CD4-positive, alpha-beta T cell treated with Interleukin-4 for 4 hours (primary cell): ENCODE measurements at regions not wholly inside any gene's neighbourhood (a gene's known extent, or its start where the extent isn't known, plus 50 kb on each side); places are given as distances from the start of the nearest gene placed in this dataset.
"Not testable (repeated sequence)": the region's sequence is repeated elsewhere in the genome, so short reads cannot be mapped to it uniquely, and the experiment has no call there.

Experiments used
- DNase-seq: peaks from one replicate; pipeline ENCODE4 v3.0.0-alpha.2; 2020

DNA sequence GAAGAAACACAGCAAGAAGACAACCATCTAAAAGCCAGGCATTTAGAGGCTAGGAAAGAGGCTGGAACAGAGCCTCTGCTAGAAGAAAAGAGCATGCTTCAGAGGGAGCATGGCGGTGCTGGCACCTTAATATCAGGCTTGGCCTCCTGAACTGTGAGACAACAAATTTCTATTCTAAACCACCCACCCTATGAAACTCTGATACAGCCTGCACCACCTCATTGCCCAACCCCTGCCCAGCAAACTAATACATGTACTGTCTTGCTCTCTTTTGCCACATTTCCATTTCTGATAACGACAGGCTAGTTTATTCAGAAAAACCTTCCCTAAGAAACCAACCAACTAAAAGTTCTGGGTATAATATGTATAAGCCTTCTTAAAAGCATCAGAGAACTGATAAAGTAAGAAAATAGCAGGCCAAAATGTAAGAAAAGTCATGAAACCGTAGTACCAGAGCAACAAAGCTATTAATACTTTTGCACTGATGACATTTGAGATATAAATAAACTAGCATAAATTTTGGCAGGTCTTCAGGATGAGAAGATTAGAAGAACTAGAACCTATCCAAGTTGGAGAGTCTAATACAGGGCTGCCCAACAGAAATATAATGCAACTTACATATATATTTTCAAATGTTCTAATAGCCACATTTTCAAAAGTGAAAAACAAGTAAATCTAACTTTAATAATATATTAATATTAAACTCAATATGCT lies 184.7 kb upstream of the HSF2 start:
- DNase-seq, result no peak

DNA sequence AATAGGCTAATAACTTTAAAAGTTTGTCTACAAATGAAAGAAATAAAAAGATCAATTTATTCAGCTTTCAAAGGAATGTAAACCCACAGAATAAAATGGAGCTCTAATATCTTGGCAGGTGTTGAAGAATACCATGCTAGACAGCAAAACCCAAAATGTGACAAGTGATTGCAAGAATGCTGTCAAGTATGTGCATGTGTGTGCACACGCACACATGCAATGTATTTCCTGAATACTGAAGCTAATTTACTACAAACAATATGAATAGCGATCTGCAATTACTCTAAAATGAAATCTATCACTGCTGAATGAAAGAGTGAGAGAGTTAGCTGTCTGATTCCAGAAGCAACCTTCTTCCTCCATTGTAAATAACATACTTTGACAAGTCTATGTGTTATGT lies 179.2 kb upstream of the HSF2 start:
- no peak for DNase-seq

DNA sequence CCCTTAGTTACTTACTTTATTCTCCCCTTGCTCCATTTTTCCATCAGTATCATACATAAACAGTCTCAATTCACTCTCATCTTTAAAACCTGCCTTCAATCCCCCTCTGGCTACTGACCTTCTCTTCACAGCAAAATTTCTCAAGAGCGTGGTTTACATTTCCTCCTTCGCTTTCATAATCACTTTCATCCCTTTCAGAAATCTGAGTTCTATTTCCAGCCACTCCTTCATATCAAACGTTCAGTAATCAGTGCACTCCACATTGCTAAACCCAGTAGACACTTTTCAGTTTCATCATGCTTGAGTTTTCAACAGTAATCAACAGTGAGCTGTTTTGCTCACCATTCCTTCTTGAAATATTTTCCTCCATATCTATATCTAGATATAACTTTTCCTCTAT lies 176.7 kb upstream of the HSF2 start:
- DNase-seq, result no peak

DNA sequence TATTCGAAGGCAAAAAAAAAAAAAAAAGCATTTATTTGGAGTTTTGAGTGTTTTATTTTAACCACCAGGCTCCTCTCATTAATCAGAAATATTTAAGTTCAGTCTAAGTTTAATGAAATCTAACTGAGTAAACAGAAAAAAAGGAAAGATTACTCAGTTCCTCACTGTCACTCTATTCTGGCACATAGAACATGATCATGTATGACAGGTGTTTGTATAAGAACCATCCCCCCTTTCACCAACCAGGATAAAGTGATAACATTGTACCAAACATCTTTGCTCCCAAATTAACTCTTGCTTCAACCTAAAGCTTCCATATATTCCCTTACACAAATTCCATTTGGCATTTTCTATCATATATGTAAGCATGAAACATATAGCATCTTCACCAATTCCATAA lies 176.2 kb upstream of the HSF2 start:
- DNase-seq, result no peak

DNA sequence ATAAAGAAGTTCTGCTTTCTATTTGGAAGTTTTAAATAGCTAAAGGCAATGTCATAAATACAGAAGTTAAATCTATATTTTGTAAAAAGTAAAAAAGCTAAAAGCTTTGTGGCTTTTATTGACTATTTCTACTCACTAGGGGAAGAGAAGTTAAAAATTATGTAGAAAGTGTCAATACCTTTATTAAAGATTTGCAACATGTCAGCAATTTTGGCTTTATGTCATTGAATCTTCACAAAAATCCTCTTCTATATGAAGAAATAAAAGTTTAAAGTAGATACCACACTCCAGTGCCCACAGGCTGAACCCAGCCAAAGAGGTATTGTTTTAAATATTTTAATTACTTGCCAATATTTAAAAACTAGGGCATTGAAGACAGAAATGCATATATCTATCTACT lies 160.6 kb upstream of the HSF2 start:
- DNase-seq, result no peak

DNA sequence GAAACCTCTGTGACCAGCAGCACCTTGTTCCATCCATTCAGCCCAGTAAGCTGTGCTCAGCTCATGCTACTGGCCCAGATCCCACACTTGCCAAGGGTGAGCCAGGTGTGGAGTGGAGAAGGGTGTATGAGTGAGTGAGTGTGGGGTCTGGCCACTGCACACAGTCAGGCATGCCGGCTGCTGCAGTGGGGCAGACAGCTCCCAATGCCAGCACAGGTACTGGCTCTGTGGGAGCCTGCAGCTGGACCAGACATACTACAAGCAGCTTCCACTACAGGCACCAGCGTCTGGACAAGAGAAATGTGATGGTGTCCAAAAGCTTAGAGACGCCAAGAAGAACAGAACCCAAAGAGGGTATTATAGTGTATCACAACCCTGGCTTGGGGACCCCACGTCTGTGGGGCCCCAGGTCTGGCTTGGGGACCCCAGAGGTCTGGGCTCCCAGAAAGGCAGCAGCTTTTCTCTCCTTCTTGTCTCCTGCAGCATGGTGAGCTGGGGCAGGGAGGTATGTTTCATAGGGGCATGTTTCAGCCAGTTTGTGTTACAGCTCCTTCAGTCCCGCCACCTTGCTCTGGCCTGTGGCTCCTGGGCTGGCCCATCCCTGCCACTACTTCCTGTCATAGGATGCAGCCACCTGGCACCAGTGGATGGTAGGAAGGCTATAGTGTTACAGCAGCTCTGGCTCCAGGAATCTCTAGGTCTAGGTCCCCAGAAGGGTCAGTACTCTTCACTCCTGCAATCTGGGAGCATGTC lies 152.4 kb upstream of the HSF2 start:
- DNase-seq, result no peak

DNA sequence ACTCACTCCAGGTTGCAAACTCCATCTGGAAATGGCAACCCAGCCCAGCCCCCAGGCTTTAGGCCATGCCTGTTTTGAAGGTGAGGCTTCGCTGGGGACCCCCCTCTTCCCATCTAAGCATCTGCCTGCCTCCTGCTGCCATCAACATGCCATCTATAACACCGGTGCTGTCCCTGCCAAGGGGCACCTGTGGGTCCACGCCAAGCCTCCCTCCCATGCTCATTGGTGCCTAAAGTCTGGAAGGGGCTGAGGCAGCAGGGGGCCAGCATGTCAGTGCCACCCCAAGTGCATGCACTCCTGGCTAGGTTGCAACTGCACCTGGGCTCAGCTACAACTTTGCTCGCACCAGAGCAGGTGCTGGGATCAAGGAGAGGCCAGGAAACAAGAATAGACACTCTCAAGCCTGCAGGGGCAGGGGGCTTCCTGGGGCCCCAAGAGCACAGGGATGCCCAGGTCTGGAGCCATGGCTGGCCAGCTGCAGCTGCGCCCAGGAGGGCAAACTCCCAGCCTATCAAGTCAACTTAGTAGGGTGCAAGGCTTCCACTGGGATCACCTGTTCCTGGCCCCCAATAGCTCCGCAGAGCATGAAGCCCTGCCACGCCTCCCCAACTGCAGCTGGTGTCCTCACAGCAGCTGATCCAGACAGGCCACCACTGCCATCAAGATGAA lies 151.3 kb upstream of the HSF2 start:
- DNase-seq, result no peak

DNA sequence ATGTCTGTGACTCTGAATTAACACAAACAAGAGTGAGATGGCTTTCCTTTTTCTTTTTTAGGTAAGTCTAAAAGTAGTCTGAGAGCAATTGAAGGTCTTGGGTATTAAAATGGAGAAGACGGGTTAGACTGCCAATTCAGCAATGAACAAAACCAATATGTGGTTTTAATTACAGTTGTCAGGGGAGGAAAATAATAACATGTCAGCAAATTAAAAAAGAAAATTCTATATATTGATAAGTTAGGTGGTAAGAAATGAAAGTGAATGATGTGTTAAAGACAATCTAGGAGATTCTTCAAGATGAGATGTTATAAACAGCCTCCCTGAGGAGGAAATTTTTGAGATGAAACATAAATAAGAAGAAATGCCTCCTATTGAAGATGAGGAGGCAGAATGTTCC lies 150.6 kb upstream of the HSF2 start:
- no peak for DNase-seq

DNA sequence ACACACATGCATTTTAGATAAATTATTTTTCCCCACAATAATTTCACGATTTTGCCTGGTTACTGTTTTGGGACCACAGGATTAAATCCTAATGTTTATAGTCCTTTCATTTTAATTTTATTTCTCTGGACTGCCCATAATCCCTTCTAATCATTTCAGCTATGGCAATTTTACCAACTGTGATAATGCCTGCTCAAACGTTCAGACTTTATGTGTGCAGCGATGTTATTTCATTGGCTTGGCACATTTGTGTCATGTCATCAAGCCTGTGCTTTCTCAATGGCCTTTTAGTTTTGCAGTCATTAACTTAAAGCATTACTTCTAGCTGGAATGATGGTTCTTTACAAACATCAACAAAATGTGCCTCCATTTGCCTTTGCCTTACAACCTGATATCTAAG lies 140.6 kb upstream of the HSF2 start:
- DNase-seq, result no peak

DNA sequence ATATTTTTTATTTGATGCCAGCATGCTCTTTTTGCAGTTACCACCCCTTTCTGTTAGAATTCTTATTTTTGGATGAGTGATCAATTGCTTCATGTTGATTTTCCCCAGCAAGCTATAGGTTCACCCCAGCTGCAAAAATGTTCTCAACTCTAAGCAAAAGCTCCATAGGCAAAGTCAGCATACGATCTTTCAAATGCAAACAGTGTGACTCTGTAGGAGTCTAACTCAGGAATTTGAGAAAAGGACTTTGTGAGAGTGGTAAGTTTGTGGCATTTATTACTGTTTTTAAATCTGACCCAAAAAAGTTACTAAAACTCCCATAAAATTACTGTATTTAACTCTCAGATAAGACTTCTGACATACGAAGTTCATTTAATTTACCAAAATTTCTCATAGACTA lies 134.9 kb upstream of the HSF2 start:
- no peak for DNase-seq

DNA sequence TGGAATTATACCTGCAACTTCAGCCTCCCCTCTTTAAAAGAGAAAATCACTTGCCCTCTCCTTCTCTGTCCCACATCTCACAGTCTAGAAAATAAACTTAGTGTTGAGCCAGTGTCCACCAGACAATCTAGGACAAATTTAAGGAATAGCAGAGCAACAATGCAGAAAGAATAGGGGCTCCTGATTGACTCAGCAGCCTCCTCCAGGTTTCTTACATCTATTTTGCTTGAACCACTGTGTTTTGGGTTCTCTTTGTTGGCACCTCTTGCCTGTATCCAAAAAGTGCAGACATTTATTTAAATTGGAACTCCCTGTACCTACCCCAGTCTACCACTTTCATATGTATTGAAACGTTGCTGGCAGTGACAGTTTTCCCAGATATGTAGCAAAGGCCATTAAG lies 133.7 kb upstream of the HSF2 start:
- no peak for DNase-seq

DNA sequence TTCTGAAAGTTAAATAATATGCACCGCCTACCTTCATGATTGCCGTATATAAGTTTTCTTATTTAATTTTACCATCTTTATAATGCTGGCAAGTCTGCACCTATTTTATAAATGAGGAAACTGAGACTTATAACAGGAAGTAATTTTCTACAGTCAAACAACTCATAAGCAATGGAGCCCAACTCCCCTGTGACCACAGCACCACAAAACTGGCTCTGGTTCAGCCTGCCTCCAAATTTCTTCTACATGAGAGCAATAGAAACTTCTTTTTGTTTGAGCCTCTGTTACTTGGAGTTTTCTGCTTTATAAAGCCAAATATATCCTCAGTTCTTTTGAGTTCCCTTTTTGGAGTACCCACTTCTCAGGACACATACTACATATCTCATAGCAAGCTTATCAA lies 131.1 kb upstream of the HSF2 start:
- DNase-seq, result no peak

DNA sequence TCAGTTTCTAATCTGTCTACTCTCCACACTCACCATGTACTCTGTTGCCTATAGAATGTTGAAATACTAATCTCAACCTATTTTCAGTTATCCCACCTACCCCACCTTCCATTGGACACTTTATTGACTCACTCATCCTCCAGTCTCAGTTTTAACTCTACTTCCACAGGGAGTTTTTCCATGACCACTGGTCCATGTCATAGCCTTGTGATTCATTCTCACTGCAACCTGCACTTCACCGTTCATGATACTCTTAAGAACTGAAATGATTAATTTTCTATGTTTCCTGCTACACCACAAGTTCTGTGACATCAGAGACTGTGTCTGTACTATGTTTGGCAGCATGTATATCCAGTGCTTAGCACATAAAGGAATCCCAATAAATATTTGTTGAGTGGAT lies 122.8 kb upstream of the HSF2 start:
- no peak for DNase-seq

DNA sequence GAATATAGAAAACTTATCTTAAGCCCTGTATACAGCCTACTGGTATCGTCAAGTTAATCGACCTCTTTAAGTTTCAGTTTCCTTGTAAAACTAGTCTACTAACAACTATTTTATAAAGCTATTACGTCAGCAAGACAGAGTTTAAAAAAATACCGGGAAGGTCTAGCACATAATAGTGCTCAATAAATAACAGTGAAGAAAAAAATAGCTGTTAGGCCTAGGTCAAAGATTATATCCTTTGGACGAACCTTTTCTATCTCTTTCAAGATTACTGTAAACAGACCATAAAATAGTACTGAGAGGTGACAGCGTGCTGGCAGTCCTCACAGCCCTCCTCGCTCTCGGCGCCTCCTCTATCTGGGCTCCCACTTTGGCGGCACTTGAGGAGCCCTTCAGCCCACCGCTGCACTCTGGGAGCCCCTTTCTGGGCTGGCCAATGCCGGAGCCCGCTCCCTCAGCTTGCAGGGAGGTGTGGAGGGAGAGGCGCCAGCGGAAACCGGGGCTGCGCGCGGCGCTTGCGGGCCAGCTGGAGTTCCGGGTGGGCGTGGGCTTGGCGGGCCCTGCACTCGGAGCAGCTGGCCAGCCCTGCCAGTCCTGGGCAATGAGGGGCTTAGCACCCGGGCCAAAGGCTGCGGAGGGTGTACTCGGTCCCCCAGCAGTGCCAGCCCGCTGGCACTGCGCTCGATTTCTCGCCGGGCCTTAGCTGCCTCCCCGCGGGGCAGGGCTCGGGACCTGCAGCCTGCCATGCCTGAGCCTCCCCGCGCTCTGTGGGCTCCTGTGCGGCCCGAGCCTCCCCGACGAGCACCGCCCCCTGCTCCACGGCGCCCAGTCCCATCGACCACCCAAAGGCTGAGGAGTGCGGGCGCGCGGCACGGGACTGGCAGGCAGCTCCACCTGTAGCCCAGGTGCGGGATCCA lies 119.1 kb upstream of the HSF2 start:
- not testable (repeated sequence) for DNase-seq

DNA sequence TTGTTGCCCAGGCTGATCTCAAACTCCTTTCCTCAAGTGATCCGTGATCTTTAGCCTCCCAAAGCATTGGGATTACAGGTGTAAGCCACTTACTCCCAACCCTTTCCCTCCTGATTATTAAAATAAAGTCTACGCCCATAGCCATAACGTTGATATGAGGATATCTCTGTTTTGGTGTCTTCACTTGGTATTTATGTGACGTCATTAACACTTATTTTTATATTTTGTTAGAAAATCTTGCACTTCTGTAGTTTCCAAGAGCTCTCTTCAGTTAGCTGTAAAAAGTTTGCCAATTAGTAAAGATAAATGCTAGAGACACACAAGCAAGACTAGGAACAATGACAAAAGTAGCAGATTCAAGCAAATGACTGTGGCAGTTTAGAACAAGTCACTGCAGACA lies 115.6 kb upstream of the HSF2 start:
- no peak for DNase-seq

DNA sequence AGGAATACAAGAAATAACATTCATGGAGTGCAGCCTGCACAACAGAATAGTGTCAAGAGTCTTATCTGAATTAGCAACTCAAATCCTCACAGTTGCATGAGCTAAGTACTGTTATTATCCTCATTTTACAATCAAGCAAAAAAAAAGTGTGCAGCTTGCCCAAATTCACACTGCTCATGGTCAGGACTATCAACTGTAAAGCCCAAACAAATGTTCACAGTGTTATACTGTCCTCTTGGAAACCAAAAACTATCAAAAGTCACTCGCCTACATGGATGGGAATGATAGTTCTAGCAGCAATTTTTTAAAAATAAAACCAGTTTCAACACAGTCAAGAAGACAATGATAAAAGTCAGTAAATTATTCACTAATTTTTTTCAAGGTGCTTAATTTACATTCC lies 114.6 kb upstream of the HSF2 start:
- no peak for DNase-seq

DNA sequence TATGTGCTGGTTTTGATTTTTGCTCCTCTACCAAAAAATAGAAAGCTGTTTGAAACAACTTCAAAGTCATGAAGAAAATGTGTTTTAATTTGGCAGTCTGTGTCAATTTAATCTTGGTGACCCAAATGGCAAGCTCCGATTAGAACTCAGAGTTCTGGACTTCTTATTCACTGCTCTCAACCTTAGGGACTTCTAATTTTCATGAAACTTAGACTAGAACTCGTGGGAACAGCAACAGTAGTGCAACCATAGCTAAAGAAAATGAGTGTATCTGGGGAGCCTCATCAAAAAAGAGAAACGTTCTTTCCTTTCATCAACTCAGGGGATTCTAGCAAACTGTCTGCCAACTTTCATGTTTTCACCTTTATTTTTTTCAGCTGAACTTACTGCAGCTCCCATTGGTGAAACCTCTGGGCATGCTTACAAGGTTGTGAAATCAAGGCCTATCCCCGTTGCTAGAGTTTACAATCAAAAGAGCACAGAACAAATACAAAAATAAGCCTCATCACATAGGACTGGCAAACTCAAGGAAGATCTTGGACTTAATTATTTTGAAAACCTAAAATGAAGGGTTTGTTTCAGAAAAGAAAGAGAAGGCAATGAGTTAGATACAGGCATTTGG lies 114.0 kb upstream of the HSF2 start:
- DNase-seq, result no peak

DNA sequence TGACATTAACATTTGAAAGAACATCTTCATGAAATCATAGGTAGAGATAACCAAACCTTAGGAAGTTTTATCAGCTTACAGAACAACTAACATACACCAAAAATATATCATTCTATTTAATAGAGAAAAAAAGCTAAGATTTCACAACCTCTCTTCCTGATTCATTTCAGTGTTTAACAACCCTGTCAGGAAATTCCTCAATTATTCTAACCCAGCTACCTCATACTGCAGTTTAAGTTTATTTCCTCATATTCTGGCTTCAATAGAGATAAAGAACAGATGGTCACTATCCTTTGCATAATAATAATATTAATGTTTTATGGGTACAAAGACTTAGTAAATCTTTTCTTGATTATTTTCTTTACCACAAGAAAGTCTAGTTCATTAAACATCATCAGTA lies 112.9 kb upstream of the HSF2 start:
- no peak for DNase-seq

DNA sequence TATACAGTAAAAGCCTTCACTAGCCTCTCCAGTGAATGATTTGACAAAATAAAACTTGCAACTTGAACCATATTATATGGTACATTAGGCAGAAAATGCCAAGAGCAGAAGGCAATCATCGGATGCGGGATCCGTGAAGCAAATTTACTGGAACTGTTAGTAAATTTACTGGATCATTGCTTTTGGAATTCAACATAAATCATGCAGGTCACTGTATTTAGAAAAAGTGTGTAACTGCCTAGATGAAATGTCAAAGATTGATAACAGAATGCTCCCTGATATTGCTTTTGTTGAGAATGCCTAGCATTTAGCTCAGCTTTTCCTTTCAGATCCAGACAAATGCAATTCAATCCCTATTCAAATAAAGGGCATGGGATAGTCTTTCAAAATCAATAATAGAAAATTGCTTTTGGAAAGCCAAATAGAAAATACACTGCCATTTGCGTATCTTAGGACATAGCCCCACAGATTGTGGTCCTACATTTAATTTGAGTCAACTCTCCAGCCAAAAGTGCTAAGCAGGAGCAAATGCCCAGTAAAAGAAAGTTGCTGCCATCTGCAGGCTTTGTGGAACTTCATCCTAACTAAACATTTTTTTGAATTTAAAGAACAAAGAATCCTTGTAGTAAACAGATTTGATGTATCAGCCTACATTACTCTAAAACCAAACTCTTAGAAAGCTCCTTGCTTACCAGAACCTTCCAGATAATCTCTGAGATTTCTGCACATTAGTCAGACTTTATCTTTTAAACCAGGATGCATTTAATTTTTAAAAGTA lies 109.5 kb upstream of the HSF2 start:
- no peak for DNase-seq

DNA sequence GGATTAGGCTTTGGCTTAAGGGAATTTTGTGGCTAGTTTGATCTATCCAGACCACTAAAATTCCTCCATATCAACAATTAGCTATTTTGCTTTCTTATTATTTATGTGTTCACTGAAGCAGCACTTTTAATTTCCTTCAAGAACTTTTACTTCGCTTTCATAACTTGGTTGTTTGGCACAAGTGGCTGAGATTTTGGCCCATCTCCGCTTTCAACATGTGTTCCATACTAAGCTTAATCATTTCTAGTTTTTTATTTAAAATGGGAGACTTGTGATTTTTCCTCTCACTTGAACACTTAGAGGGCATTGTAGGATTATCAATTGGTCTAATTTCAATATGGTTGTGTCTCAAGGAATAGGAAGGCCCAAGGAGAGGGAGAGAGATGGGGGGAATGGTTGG lies 102.4 kb upstream of the HSF2 start:
- no peak for DNase-seq

DNA sequence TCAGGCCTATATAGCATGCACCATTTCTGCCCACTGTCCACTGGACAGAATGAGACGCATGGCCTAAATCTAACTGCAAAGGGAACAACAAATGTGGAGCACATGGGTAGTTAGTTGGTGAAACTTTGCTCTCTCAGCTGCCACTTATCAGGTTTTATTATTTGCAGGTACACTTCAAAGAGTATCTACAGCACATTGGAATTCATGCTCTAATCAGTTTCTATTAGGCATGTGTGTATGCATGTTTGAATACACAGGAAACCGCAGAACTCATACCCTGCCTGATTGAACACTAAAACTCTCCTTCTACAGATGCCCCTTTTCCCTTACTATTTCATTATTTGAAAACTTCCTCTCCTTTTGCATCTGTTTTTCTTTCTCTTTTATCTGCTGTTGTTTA lies 97.4 kb upstream of the HSF2 start:
- DNase-seq, result no peak

DNA sequence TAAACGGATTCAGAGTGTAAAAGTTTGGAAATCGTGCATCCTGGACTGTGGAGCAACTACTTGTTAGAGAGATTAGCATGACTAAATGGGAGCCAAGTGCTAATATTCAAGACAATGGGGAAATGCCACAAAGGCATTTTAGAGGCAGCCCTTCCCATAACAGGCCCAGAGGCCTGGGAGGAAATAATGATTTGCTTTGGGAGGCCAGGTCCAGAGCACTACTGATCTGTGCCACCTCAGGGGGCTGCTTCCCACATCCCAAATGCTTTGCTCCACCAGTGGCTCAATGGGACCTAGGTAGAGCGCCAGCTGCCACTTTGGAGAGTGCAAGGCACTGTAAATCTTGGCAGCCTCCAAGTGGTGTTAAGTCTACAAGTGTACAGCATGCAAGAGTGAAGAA lies 91.9 kb upstream of the HSF2 start:
- no peak for DNase-seq
